Stimulated activated effector memory CD8-positive, alpha-beta T cell treated with anti-CD3 and anti-CD28 coated beads, Interleukin-12 subunit alpha, Interleukin-12 subunit beta, amount 100 ng/mL, for 72 hours (primary cell): ENCODE measurements at regions not wholly inside any gene's neighbourhood (a gene's known extent, or its start where the extent isn't known, plus 50 kb on each side); places are given as distances from the start of the nearest gene placed in this dataset.
"Not testable (repeated sequence)": the region's sequence is repeated elsewhere in the genome, so short reads cannot be mapped to it uniquely, and the experiment has no call there.

Experiments
- ATAC-seq: fragments of 150-1000 bp; cut with Tn5 transposase; 2 replicates; pipeline ENCODE4 v1.10.0; 2021
- DNase-seq, 2 donors: peaks; one replicate each; pipeline ENCODE4 v3.0.0; 2021 to 2022; ENCODE audit warnings: low spot score in 2 of 2
- H3K27ac Mint-ChIP-seq: one replicate; pipeline ENCODE4 v1.8.0; 2022; ENCODE audit warnings: mild to moderate bottlenecking, mixed read lengths
- H3K36me3 Mint-ChIP-seq: one replicate; pipeline ENCODE4 v1.8.0; 2022; ENCODE audit warnings: mild to moderate bottlenecking, mixed read lengths
- H3K4me1 Mint-ChIP-seq: one replicate; pipeline ENCODE4 v1.8.0; 2022; ENCODE audit warnings: mixed read lengths
- H3K4me3 Mint-ChIP-seq: one replicate; pipeline ENCODE4 v1.8.0; 2022; ENCODE audit warnings: mild to moderate bottlenecking, mixed read lengths
- H3K9me3 Mint-ChIP-seq: one replicate; pipeline ENCODE4 v1.8.0; 2022; ENCODE audit warnings: mixed read lengths

GRCh38 chr9:42850896-42851693 lies 667.6 kb downstream of the SPATA31A6 start:
- not testable (repeated sequence) for H3K9me3 Mint-ChIP-seq, H3K36me3 Mint-ChIP-seq, H3K4me1 Mint-ChIP-seq, ATAC-seq, H3K27ac Mint-ChIP-seq, DNase-seq, H3K4me3 Mint-ChIP-seq

- not testable (repeated sequence) for H3K27ac Mint-ChIP-seq, H3K4me3 Mint-ChIP-seq, DNase-seq, H3K36me3 Mint-ChIP-seq, ATAC-seq, H3K4me1 Mint-ChIP-seq, H3K9me3 Mint-ChIP-seq
These were observed 668.2 kb downstream of the SPATA31A6 start for GRCh38 chr9:42851701-42852100.

DNA sequence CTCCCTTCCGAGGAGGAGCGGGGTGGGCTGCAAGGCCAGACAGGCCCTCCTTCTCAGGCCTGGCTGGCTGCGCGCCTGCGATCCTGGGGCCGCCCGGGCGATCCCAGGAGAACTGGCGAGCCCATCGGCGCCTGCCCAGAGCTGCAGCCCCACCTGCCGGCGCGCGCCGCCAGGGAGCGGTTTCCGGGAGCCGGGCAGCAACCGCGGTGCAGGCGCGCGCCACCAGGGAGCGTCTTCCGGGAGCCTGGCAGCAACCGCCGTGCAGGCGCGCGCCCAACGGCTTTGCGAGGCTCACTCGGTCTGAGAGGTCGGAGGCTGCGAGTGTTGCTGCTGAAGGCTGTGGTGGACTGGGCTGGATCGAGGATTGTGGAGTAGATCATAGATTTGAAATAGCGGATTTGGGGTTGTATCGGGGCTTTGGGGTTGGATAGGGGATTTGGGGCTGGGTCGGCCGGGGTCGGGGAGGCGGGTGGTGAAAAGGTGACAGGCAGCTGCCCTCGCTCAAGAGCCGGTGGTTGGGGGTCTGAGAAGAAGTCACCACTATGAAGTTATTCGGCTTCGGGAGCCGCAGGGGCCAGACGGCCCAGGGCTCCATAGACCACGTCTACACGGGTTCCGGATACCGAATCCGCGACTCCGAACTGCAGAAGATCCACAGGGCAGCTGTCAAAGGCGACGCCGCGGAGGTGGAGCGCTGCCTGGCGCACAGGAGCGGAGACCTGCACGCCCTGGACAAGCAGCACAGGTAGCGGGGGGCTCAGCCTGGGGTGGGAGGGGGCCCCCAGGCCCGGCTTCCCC lies 668.9 kb downstream of the SPATA31A6 start:
- not testable (repeated sequence) for DNase-seq, H3K4me1 Mint-ChIP-seq, ATAC-seq, H3K36me3 Mint-ChIP-seq, H3K4me3 Mint-ChIP-seq, H3K9me3 Mint-ChIP-seq, H3K27ac Mint-ChIP-seq

- not testable (repeated sequence) for ATAC-seq, H3K4me3 Mint-ChIP-seq, H3K36me3 Mint-ChIP-seq, DNase-seq, H3K4me1 Mint-ChIP-seq, H3K27ac Mint-ChIP-seq, H3K9me3 Mint-ChIP-seq
These were observed 676.7 kb downstream of the SPATA31A6 start for GRCh38 chr9:42860133-42860532.

GRCh38 chr9:42862465-42862864 lies 679.0 kb downstream of the SPATA31A6 start:
- not testable (repeated sequence) for H3K27ac Mint-ChIP-seq, H3K4me3 Mint-ChIP-seq, H3K36me3 Mint-ChIP-seq, H3K9me3 Mint-ChIP-seq, ATAC-seq, H3K4me1 Mint-ChIP-seq, DNase-seq
